ENCODE measurements at regions not wholly inside any gene's neighbourhood (a gene's known extent, or its start where the extent isn't known, plus 50 kb on each side); places are given as distances from the start of the nearest gene placed in this dataset.

GRCh38 chr12:107253361-107253760 lies 160.0 kb upstream of the CRY1 start:
- Histone ChIP-seq H3K9ac (ENCODE audit: insufficient read depth, low read depth, low read length) (no peak overlapping the region), H3K4me2 (ENCODE audit: low read depth, low read length) (no peak overlapping the region), H3K79me2 (ENCODE audit: insufficient read depth, low read length) (no peaks in the 10 kb centered on the region), H2AFZ (ENCODE audit: low read length) (no peak overlapping the region), H3K36me3 (replicated peaks in 1 of 2; ENCODE audit: control insufficient read depth in 1 of 2, insufficient read depth in 2 of 2, low read length in 2 of 2) (no peaks in the 10 kb centered on the region), H4K20me1 (ENCODE audit: insufficient read depth, low read length) (no peaks in the 10 kb centered on the region), H3K4me1 (ENCODE audit: insufficient read depth, low read length) (peaks cover 6% of the 10 kb centered on the region), H3K27ac (ENCODE audit: extremely low read length, insufficient read depth, low read length) (no peak overlapping the region), H3K4me3 (replicated peaks in 1 of 3; ENCODE audit: insufficient read depth in 1 of 3, low read depth in 2 of 3, low read length in 3 of 3) (no peak overlapping the region), H3K27me3 (ENCODE audit: control insufficient read depth in 1 of 2, insufficient read depth in 2 of 2, low read length in 2 of 2) (no peaks in the 10 kb centered on the region), H3K9me3 (ENCODE audit: low read length) (no peaks in the 10 kb centered on the region)
- in situ Hi-C loops (cut with HindIII; ENCODE audit: extremely low pct_ligation_motif_present, low pct_unique_long_range_greater_than_20kb) = no loop called here
- intact Hi-C loops (cut with micrococcal nuclease; ENCODE audit: unreplicated experiment) = no loop called here
- no peak for ATAC-seq
- BruUV-seq (replicated peaks) = no TSS peak
- 25% methylated on average over 1 of the region's 1 CpG for whole genome bisulfite sequencing (ENCODE audit: low lambda C conversion rate)
- TF ChIP-seq EHMT2 (IDR thresholded peaks at IDR 0.05; ENCODE audit: borderline replicate concordance, low read depth, low read length) = no peak
- TF ChIP-seq ZNF614 (CRISPR knock-in tag; IDR thresholded peaks at IDR 0.05; ENCODE audit: borderline replicate concordance) = no peak
- no peak for DNase-seq (ENCODE audit: low spot score)
- no peak for FAIRE-seq
- CTCF ChIA-PET (ENCODE audit: low intra/inter-chr PET ratio, low total read pairs) = no interaction called here
- POLR2A ChIA-PET = no interaction called here

- no peak overlapping the region for H2AFZ ChIP-seq (ENCODE audit: low read length)
- CTCF ChIA-PET (ENCODE audit: low intra/inter-chr PET ratio, low total read pairs) = no interaction called here
- in situ Hi-C loops (cut with HindIII; ENCODE audit: extremely low pct_ligation_motif_present, low pct_unique_long_range_greater_than_20kb) = no loop called here
- no peak for TF ChIP-seq MATR3 (CRISPR knock-in tag; IDR thresholded peaks at IDR 0.05)
- TF ChIP-seq KIAA2018 (CRISPR knock-in tag; IDR thresholded peaks at IDR 0.05; ENCODE audit: borderline replicate concordance) = no peak
- TF ChIP-seq ESRRA (CRISPR knock-in tag; IDR thresholded peaks at IDR 0.05; ENCODE audit: low read depth) = no peak
- no peak for TF ChIP-seq STAG1 (CRISPR knock-in tag; IDR thresholded peaks at IDR 0.05)
- no peak for TF ChIP-seq RFX1 (IDR thresholded peaks at IDR 0.05)
- no peak for TF ChIP-seq SMYD3 (CRISPR knock-in tag; IDR thresholded peaks at IDR 0.05)
- no peak for TF ChIP-seq ZNF18 (CRISPR knock-in tag; IDR thresholded peaks at IDR 0.05; ENCODE audit: insufficient replicate concordance)
- no peak for TF ChIP-seq ZFP62 (CRISPR knock-in tag; IDR thresholded peaks at IDR 0.05)
Measured at GRCh38 chr12:107254258-107254856, 161.0 kb upstream of the CRY1 start.

More at GRCh38 chr12:107254258-107254856, 161.0 kb upstream of the CRY1 start:
- intact Hi-C loops (cut with micrococcal nuclease; ENCODE audit: unreplicated experiment) = no loop called here
- BruUV-seq (replicated peaks) = no TSS peak
- no peak for FAIRE-seq
- ATAC-seq = no peak
- H3K4me1 ChIP-seq (ENCODE audit: insufficient read depth, low read length) = no peaks in the 10 kb centered on the region
- no peak overlapping the region for H3K27ac ChIP-seq (ENCODE audit: extremely low read length, insufficient read depth, low read length)
- DNase-seq (ENCODE audit: low spot score) = no peak
- H3K27me3 ChIP-seq (ENCODE audit: control insufficient read depth in 1 of 2, insufficient read depth in 2 of 2, low read length in 2 of 2) = no peaks in the 10 kb centered on the region
- no peak overlapping the region for H3K4me2 ChIP-seq (ENCODE audit: low read depth, low read length)
- POLR2A ChIA-PET = no interaction called here
- no peaks in the 10 kb centered on the region for H3K36me3 ChIP-seq (replicated peaks in 1 of 2; ENCODE audit: control insufficient read depth in 1 of 2, insufficient read depth in 2 of 2, low read length in 2 of 2)
- WGBS (ENCODE audit: low lambda C conversion rate) = 9% methylated on average over 5 of the region's 5 CpGs
- no peak overlapping the region for H3K4me3 ChIP-seq (replicated peaks in 1 of 3; ENCODE audit: insufficient read depth in 1 of 3, low read depth in 2 of 3, low read length in 3 of 3)
- no peaks in the 10 kb centered on the region for H3K79me2 ChIP-seq (ENCODE audit: insufficient read depth, low read length)
- H3K9ac ChIP-seq (ENCODE audit: insufficient read depth, low read depth, low read length) = no peak overlapping the region
- H4K20me1 ChIP-seq (ENCODE audit: insufficient read depth, low read length) = no peaks in the 10 kb centered on the region
- H3K9me3 ChIP-seq (ENCODE audit: low read length) = no peaks in the 10 kb centered on the region
